ENCODE measurements at regions not wholly inside any gene's neighbourhood (a gene's known extent, or its start where the extent isn't known, plus 50 kb on each side); places are given as distances from the start of the nearest gene placed in this dataset.

- Mint-ChIP-seq H3K4me1 (ENCODE audit: low read depth, unreplicated experiment) (peaks cover 7% of the 10 kb centered on the region), H3K9me3 (ENCODE audit: unreplicated experiment) (no peaks in the 10 kb centered on the region), H3K27me3 (ENCODE audit: unreplicated experiment) (peaks cover 2% of the 10 kb centered on the region), H3K4me3 (ENCODE audit: unreplicated experiment) (no peak overlapping the region), H3K27ac (ENCODE audit: unreplicated experiment) (no peak overlapping the region), H3K36me3 (ENCODE audit: unreplicated experiment) (no peaks in the 10 kb centered on the region)
- DNase-seq = no peak
- TF ChIP-seq CTCF (IDR thresholded peaks at IDR 0.05; ENCODE audit: partially characterized antibody, unreplicated experiment) = no peak
Observed at GRCh38 chr2:120920454-120921148, 184.9 kb downstream of the GLI2 start.

DNA sequence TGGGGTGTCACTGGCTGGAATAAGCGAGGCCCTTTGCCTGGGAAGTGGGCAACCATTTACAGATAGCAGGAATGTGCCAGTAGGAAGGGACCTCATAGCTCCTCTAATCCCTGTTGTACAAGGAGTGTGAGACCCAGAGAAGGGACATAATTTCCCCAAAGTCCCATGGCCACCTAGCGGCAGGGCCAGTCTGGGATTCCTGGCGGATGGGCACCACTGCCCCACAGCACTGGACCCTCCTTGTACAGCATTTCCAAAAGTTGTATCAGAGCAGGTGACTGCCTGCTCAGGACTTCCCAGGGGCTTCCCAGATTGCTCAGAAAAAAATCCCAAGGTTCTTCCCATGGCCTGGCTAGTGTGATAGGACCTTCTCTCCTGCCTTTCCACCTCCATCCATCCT, 185.8 kb downstream of the GLI2 start:
- Mint-ChIP-seq H3K9me3 (ENCODE audit: unreplicated experiment) (no peaks in the 10 kb centered on the region), H3K27ac (ENCODE audit: unreplicated experiment) (no peak overlapping the region), H3K27me3 (ENCODE audit: unreplicated experiment) (no peaks in the 10 kb centered on the region), H3K4me1 (ENCODE audit: low read depth, unreplicated experiment) (peaks cover 6% of the 10 kb centered on the region), H3K36me3 (ENCODE audit: unreplicated experiment) (no peaks in the 10 kb centered on the region), H3K4me3 (ENCODE audit: unreplicated experiment) (no peak overlapping the region)
- DNase-seq = no peak
- no peak for TF ChIP-seq CTCF (IDR thresholded peaks at IDR 0.05; ENCODE audit: partially characterized antibody, unreplicated experiment)

DNA sequence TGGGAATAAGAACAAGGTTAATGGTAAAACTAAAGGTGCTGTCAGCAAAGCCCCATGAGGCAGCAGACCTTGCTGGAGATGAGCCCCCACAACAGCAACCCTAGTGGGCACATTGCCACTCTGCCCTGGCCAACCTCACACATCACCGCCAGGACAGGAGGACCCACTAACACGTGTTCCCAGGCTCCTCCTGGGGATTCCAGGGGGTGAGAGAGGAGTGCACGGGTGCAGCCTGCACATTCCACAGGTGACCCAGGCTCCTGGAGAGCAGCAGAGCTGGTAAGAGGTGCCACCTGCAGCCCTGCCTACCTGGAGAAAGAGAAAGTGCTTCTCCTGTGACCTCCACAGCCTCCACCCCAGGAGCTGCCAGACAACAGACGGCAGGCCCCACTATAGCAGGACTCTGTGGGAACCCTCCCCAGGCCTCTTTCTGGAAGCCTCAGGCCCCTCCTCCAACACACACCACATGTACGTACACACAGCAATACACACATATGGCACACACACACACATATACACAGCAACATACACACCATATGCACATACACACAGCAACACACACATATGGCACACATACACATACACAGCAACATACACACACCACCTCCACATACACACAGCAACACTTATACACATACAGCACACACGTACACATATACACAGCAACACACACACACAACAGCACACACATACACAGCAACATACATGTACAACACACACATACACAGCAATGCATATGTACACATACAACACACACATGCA, 187.1 kb downstream of the GLI2 start:
- DNase-seq = no peak
- H3K27ac Mint-ChIP-seq (ENCODE audit: unreplicated experiment) = no peak overlapping the region
- peaks cover 6% of the 10 kb centered on the region for H3K4me1 Mint-ChIP-seq (ENCODE audit: low read depth, unreplicated experiment)
- H3K36me3 Mint-ChIP-seq (ENCODE audit: unreplicated experiment) = no peaks in the 10 kb centered on the region
- H3K9me3 Mint-ChIP-seq (ENCODE audit: unreplicated experiment) = no peaks in the 10 kb centered on the region
- H3K27me3 Mint-ChIP-seq (ENCODE audit: unreplicated experiment) = no peaks in the 10 kb centered on the region
- no peak for TF ChIP-seq CTCF (IDR thresholded peaks at IDR 0.05; ENCODE audit: partially characterized antibody, unreplicated experiment)
- H3K4me3 Mint-ChIP-seq (ENCODE audit: unreplicated experiment) = no peak overlapping the region

GRCh38 chr2:120923426-120923825, 187.8 kb downstream of the GLI2 start:
- TF ChIP-seq CTCF (IDR thresholded peaks at IDR 0.05; ENCODE audit: partially characterized antibody, unreplicated experiment) = no peak
- no peak for DNase-seq
- H3K9me3 Mint-ChIP-seq (ENCODE audit: unreplicated experiment) = no peaks in the 10 kb centered on the region
- H3K36me3 Mint-ChIP-seq (ENCODE audit: unreplicated experiment) = no peaks in the 10 kb centered on the region
- H3K4me3 Mint-ChIP-seq (ENCODE audit: unreplicated experiment) = no peak overlapping the region
- H3K4me1 Mint-ChIP-seq (ENCODE audit: low read depth, unreplicated experiment) = peaks cover 3% of the 10 kb centered on the region
- no peaks in the 10 kb centered on the region for H3K27me3 Mint-ChIP-seq (ENCODE audit: unreplicated experiment)
- H3K27ac Mint-ChIP-seq (ENCODE audit: unreplicated experiment) = no peak overlapping the region

GRCh38 chr2:120924924-120925323, 189.3 kb downstream of the GLI2 start:
- Mint-ChIP-seq H3K4me3 (ENCODE audit: unreplicated experiment) (no peak overlapping the region), H3K27me3 (ENCODE audit: unreplicated experiment) (peaks cover 3% of the 10 kb centered on the region), H3K27ac (ENCODE audit: unreplicated experiment) (no peak overlapping the region), H3K36me3 (ENCODE audit: unreplicated experiment) (no peaks in the 10 kb centered on the region), H3K9me3 (ENCODE audit: unreplicated experiment) (no peaks in the 10 kb centered on the region), H3K4me1 (ENCODE audit: low read depth, unreplicated experiment) (peaks cover 3% of the 10 kb centered on the region)
- TF ChIP-seq CTCF (IDR thresholded peaks at IDR 0.05; ENCODE audit: partially characterized antibody, unreplicated experiment) = no peak
- DNase-seq = no peak
